ENCODE measurements at regions not wholly inside any gene's neighbourhood (a gene's known extent, or its start where the extent isn't known, plus 50 kb on each side); places are given as distances from the start of the nearest gene placed in this dataset.
"Not testable (repeated sequence)": the region's sequence is repeated elsewhere in the genome, so short reads cannot be mapped to it uniquely, and the experiment has no call there.

DNA sequence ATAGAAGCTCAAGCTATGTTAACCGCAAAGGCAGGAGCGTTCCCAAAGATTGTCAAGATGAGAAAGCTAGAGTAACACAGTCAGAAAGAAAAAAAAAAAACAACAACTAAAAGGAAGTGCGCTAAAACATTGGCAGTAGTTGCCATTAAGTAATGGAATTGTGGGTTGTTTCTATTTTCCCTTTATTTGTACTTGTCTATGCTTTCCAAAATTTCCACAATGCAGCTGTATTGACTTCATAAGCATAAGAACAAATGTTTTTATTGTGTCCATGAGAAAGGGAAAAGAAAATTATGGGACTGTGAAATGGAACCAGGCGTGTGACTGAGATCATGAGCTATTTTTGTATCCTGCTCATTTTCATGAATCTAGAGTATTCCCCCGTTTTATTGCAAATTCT, 153.4 kb downstream of the TMEM114 start:
- DNase-seq = no peak

DNA sequence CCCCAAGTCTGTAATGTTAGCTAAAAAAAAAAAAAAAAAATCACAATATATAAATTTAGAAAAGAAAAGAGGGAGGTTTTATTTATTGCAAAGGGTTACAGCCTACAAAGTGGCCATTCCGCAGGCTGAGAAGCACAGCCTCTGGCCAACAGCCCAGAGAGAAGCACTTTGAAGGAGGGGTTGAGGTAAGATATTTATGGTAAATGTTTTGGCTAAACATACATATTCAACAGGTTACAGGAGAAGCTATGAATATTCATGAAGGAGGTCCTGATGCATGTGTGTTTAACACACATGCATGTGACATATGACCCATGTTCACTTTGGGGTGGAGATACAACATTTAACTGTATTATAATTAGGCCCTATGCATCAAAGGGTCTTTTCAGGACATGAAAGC, 158.5 kb downstream of the TMEM114 start:
- no peak for DNase-seq

DNA sequence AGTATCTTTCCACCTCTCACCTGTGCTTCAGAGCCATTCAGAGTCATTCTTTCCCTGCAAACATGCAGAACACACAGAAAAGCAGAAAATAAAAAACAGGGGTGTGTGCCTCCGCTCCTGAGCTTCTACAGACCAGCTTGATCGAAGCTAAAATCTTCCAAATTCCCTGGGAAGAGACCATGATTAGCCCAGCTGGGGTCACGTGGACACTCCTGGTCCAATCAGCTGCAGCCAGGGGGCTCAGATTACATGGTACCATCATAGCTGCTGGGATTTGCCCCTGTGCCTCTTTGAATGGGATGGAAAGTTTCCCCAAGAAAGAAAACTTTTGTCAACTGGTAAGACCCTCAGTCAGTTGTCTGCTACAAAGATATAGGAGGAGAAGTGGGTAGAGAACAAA, 159.9 kb downstream of the TMEM114 start:
- no peak for DNase-seq

DNA sequence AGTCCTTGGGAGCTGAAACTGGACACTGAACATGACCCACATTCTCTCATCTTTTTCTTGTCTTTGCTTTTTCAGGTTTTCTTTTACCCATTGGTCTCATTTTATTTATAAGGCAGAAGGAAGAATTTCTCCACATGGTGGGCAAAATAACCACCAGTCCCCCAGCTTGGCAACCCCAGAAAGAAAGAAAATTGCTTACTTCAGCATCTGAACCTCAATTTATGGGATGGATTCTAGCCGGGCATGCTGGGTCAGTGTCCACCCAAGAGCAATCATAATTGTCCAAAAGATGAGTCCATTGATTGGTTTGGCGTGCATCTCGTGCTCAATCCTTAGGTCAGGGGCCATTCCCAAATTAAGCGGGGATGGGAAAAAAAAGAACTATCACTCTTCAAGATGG, 163.7 kb downstream of the TMEM114 start:
- DNase-seq = no peak

DNA sequence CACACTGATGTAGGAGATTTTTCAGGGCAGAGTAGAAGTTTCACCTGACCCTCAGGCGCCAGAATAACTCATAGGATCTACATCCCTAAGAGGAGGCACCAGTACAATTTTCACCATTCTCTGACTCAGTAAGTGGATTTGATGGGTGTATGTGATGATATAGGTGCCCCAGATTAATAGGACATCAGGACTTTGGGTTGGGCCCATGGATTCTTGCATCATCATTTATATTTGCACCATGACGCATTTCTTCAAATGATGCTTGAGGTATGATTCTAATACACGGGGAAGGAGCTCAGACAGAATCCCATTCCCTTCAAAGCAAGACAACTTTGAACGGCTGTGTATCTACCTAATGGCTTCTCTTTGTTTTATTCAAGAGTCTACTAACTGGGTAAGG, 173.2 kb downstream of the TMEM114 start:
- no peak for DNase-seq

DNA sequence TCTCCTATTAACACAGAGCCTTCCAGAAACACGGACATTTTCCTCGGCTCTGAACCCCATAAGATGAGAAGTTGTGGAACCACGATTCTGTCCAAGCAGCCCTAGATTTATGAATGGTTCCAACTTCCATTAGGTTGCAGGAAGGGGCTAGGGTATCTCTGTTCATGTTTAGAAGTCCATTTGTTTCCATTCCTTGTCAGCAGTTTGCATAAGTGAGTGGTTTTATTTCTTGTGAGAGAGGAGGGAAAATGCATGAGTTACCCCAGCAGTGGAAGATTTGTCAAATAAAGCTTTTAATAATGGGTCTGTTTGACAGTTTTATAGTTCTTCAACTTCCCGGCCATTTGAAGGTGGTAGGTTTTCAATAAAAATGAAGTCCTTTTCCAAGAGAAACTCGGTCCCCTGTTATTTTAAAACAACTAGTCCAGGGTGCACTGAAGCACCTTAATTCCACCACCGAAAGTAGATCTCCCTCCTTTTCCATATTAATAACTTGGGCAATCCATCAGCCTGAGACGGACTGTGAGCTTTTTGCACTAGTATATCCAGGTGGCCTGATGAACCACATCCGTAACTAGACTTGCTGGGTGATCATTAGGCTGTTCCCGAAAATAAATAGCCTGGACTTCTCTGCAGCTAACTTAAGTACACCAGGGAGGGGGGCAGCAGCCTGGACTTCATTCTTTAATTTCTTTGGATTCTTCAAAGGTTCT, 181.3 kb downstream of the TMEM114 start:
- DNase-seq = no peak

DNA sequence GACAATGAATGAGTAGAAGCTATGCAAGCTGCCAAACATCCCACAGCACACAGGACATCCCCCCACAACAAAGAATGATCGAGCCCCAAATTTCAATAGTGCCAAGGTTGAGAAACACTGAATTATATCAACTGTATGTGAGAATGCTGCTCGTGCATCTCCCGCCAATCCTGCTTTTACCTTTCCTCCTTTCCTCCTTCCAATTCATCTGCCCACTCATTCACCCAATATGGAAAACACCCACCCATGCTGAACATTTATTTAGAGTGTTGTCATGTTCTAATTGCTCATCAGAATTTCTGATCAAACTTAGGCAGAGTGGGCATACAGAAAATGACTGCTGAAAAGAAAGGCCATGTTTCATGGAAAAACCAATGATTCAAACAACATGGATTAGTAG, 183.0 kb downstream of the TMEM114 start:
- no peak for DNase-seq

DNA sequence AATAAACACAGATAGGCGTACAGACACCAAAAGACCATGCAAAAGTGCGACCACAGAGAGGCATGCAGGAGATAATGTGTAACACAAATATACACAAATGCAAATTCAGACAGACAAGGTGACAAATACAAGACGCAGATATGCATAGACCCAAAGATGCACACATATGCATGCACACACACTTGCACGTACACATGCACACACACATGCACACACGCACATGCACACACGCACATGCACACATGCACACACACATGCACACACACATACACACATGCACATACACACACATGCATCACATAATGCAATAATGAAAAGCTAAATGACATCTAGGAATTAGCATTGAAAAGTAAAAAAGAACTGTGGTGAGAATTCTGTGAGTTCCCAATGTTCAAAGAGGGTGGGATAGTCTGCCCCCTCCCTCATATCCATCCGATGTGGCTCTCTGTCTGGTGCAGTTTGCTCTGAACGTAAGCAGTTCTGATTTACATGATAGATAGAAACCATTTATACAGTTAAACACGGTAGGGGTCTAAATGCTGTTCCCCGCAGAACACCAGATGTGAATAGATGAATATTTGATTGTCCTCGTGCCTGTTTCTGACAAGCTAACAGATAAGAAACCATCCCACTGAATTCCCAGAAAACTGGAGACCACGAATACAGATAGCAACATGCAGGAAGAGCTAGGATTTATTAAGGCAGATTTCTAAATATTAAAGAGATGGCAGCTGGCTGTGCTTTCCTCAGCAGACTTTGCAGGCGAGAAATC, 186.1 kb downstream of the TMEM114 start:
- no peak for DNase-seq

DNA sequence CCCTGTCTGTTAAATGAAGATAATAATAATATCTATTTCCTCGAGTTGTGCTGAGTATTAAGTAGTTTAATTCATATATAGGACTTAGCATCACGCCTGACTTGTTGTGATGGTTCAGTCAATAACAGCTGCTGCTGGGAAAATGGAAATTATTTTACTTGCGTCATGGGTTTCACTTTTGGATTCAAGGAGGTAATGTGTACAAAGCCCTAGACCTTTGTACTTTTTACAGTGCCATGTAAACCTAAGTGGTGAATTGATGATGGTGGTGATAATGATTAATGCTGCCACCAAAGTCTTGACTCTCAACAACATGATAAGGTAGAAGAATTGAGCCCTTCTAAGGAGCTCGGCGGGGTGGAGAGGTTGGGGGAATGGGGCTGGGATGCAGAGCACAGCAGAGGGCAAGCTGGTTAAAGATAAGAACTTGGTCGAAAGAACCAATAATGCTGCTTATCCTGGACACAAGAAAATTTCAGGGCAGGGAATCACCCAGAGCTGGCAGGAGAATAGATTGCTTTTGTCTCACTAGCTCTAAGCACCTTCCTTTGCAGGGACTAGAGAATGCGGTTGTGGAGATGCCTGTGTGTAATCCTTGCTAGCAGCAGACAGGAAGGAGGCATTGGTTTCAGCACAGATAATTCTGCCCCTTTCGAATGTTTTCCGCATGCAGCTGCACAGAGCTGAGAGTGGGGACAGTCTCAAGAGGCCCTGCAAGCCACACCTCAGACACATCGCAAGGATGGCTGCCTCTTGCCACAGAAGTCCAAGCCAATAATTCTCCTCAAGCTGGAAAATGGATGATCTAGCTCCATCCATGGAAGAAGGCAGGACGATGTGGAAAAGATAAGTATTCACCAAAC, 187.1 kb downstream of the TMEM114 start:
- DNase-seq = no peak

DNA sequence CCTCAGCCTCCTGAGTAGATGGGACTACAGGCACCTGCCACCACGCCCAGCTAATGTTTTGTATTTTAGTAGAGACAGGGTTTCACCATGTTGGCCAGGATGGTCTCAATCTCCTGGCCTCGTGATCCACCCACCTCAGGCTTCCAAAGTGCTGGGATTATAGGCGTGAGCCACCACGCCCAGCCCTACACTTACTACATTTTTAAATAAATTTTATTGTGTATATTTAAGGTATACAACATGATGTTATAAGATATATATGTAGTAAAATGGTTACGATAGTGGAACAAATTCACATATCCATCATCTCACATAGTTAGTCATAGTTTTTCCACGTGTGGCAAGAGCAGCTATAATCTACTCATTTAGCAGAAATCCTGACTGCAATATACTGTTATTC, 189.6 kb downstream of the TMEM114 start:
- DNase-seq = not testable (repeated sequence)

DNA sequence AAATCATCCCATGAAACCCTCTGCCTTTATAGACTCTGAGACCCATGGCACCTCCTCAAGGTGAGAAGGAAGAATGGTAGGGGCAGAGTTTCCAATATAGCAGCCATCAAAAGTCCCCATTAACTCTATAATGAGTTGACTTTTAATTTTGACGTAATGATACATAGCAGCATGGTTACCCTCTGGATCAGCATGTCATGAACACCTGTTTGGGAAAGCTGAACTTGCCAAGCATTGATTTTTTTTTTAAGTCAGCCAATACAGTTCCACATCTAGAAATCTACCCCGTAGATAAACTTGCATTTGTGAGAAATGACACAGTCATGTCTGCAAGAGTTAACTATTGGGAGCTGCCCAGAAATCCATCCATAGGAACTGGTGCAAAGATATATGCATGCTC, 191.8 kb downstream of the TMEM114 start:
- DNase-seq = no peak

DNA sequence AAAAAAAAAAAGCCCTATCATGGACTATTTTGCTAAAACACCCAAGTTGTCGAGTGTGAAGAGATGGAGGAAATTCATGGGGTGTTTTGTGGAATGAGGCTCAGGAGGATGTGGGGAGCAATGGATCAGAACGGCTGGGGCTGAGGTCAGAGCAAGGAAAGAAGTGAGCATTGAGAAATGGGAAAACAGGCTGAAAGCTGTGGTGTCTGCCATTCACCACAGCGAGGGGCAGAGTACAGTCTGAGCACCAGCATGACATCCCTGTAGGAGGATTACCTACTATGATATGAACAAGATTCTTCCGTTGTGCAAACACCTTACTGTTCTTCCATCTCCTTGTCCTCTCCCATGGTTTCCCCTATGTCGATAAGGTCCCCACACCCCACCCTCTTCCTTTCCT, 193.1 kb downstream of the TMEM114 start:
- no peak for DNase-seq

DNA sequence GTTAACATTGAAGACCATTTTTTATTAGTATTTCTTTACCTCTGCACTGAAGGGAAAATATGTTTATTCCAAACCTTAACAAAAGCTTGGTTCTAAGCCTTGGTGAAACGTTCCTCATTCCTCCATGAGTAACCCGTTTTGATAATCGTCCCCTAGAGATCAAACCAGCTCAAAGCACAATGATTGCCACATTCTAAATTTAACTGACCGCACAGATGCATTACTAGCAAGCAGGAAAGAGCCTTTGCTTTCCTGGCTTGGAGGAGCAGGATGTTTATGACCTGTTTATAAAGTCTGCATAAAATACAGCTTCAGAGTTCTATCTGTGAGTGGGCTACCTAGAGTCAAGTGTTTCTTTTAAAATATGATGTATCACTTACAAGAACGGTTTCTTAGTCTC, 193.8 kb downstream of the TMEM114 start:
- no peak for DNase-seq

DNA sequence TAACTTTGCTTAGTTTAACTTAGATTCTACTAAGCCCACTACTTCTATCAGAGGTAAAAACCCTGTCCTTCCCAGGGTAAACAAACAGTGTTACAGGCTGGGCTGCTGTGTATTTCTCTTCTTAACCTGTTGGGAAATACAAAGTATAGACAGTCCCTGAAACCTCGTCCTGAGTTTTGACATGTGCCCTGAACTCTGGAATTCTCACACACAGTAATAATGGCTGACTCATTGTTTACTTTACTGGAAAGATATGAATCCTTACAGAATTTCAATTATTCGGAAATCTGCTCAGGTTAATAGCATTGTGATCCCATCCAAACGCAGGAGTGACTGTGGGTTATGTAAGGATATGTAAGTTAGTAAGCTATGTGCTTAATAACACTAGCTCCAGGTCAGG, 199.1 kb downstream of the TMEM114 start:
- DNase-seq = no peak

DNA sequence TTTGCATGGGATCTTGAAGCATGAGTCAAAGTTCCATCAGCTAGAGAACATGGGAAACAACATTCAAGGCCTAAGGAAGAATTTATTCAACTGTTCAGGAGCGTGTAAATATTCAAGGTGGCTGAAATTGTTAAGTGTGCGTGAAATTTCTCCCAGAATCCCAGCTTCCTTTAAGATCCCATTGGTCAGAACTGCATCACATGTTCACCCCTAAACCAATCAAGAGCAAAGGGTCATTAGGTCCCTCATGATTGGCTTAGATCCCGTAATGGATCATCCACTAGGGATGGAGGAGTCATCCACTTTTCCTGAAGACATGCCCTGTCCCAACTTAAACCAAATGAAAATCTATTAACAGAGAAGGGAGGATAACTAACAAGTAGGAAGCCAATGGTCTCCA, 201.6 kb downstream of the TMEM114 start:
- no peak for DNase-seq

DNA sequence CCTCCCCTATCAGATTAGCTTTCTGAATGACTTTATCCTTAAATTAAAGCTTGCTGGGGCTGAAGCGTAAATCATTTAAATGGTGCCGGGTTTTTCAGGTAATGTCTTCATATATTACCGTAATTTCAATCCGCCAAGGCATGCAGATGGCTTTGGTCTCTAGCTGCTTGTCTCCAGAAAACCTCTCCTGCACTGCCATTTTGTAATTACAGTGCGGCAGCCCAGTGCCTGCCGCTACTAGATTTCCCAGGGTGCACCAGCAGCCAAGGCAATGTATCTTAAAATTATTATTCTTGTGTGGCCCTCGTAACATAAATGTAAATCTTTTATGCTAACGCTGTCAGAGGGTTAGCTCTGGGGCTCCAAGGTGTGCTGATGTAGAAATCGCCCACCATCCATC, 208.5 kb downstream of the TMEM114 start:
- no peak for DNase-seq

DNA sequence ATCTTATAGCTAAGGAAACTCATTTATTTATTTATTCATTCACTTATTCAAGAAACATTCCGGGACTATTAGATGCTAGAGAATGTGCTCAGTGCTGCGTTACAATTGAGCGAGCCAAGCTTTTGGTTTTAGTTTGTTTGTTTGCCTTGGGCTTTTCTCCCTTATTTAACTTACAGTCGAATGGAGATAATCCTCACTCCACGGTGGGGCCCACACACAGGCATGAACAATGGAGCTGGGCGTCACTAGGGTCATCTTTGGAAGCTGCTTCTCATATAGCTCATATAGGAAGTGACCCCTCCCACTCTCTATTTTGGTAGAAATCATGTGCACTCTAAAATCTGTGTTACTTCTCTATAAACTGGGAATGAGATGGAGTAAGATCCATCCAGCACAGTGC, 210.0 kb downstream of the TMEM114 start:
- DNase-seq = no peak

DNA sequence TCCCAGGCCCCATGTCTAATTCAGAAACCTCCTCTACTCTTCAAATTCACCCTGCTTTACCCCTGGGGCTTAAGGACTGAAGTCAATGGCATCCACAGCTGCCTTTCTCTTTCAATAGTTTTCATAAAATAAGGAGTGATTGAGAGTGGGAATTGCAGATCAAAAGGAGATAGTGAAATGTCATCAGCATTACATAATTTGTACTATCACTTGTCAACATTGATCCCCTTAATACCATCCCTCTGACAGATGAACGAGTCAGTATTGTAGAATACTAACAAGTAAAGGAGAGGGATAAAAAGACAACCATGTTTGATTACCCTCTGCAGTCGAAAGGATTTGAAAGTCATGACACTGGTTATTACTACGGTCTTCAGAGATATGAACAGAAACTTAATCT, 212.4 kb downstream of the TMEM114 start:
- no peak for DNase-seq

DNA sequence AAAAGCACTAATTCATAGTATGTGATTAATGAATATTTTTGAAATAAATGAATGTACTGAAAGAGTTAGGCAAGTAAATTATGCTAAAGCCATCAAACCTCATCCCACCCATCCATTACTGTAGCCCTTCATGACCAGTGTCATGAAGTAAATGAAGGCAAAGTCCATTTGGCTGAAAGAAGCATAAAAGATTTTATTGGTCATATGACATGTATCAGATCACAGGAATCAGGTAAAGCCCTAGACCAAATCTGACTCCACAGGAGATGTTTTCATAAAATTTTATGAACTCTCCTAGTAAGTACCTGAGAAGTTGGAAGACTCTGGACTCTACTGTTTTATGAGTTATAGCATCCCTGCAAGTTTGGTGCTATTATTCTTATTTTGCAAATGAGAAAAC, 213.5 kb downstream of the TMEM114 start:
- DNase-seq = no peak

DNA sequence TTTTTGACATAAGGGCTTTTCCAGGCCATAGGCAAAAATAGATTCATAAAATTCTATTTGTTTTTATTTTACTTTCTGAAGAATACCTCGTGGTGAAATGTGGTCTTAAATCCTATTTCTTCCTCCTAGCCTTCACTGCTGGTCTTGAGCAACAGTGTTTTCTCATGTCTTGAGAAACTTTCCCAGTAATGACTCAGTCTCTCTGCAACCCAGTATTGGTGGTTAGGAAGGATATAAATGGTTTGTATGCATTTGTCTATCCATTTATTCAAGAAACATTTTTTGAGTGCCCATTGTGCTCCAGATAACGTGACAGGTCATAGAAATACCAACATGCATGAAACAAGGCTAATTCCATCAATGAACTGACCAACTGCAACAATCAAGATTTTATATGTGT, 213.9 kb downstream of the TMEM114 start:
- no peak for DNase-seq

DNA sequence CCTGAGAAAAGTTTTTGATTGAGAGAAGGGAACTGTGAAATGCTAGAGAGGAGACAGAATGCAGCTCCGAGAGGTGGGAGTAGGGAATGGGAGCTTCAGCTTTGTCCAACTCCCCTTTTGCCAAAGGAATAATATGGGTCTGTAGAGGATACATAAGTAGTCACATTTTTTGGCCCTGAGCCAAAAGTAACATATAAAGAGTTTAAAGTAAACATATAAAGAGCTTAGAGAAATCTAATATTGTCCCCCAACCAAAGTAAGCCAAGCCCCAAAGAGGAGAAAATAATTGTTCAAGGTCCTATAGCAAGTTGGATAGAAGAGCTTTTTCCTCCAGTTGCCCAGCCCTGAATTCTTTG, 215.1 kb downstream of the TMEM114 start:
- no peak for DNase-seq

DNA sequence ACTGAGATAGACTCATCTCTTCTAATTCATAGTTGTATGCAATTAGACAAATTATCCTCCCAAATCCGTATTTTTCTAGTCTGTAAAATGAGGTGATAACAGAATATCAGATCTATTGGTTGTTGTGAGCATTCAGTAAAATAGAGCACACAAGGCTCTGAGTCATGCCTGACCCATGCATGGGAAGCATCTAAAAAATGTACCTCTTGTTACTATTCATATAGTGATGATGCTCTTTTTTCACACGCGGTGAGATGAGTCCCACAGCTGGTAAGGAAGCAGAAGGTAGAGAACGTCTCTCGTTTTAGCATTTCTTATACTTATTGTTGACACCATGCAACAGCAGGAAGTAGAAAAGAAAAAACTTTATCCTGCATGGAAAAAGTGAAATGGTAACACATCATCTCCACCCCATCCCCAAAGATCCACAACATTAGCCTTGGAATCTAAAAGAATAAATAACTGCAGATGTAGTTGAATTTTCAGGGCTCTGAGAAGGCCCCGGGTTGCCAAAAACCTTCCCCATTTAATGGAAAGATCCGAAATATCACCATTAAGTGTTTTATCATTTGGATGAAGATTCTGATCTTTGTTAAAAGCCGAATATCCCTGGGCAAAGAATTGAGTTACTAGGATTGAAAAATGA, 215.6 kb downstream of the TMEM114 start:
- DNase-seq = no peak

DNA sequence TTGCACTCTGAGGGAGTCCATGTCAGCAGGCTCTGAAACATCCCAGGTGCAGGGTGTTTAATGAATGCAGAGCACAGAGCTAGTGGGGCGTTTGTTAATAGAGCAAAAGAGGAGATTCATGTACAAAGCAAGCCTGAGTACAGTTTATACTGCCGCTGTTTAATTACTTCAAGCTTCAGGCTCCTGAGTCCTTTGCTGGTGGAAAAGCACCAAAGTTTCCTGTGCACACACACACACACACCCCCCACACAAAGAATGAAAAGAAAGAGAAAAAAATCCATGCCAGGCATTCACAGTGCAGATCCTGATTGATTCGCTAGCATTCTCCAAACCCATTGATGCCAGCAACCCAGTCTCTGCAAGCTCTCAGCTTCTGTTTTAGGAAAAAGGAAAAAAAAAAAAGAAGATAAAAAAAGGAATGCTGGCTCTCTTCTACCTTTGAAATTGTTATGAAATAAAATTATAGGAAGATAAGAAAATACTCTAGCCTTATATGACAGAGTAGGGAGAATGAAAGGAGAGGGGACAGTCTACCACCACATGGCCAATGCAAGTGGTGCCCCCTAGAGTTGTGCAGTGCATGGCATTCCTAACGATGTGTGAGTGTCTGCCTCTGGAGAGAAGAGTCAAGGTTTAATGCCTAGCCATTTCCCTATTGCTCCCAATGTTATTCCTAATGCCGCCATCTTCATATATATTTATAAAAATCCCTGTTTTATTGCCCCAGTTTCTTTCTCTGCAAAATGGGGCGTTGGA, 216.5 kb downstream of the TMEM114 start:
- DNase-seq = no peak
